HG03159 (cell line): ENCODE measurements at regions not wholly inside any gene's neighbourhood (a gene's known extent, or its start where the extent isn't known, plus 50 kb on each side); places are given as distances from the start of the nearest gene placed in this dataset.
"Not testable (repeated sequence)": the region's sequence is repeated elsewhere in the genome, so short reads cannot be mapped to it uniquely, and the experiment has no call there.

Experiments
- ATAC-seq: cut with Tn5 transposase; IDR thresholded peaks from one replicate; pipeline ENCODE4 v1.9.1; 2021; ENCODE audit warnings: mild to moderate bottlenecking, moderate library complexity; ENCODE audit not compliant: unreplicated experiment

- ATAC-seq = no peak
These were observed 58.0 kb upstream of the AHI1 start for GRCh38 chr6:135555550-135555949.

GRCh38 chr6:135557582-135557981 is 60.0 kb upstream of the AHI1 start:
- ATAC-seq = no peak

- ATAC-seq = not testable (repeated sequence)
These were observed 68.1 kb upstream of the AHI1 start for GRCh38 chr6:135565605-135566004.

- ATAC-seq = no peak
These were observed 69.0 kb upstream of the AHI1 start for GRCh38 chr6:135566311-135567068.

- no peak for ATAC-seq
These were observed 70.0 kb upstream of the AHI1 start for GRCh38 chr6:135567375-135568083.

GRCh38 chr6:135568379-135568778 is 70.8 kb upstream of the AHI1 start:
- ATAC-seq = no peak

- ATAC-seq = no peak
These were observed 74.5 kb upstream of the AHI1 start for GRCh38 chr6:135572051-135572450.

- no peak for ATAC-seq
These were observed 78.1 kb upstream of the AHI1 start for GRCh38 chr6:135575629-135576028.

- no peak for ATAC-seq
These were observed 78.5 kb upstream of the AHI1 start for GRCh38 chr6:135576055-135576454.

GRCh38 chr6:135577059-135577538 is 79.6 kb upstream of the AHI1 start:
- ATAC-seq = peak; percentile 91

- ATAC-seq = no peak
These were observed 81.4 kb upstream of the AHI1 start for GRCh38 chr6:135578976-135579375.

- ATAC-seq = no peak
These were observed 83.7 kb upstream of the AHI1 start for GRCh38 chr6:135581211-135581610.

GRCh38 chr6:135583256-135583761 is 85.8 kb upstream of the AHI1 start:
- ATAC-seq = no peak

GRCh38 chr6:135586388-135586787 is 88.8 kb upstream of the AHI1 start:
- ATAC-seq = no peak

- ATAC-seq = no peak
These were observed 89.3 kb upstream of the AHI1 start for GRCh38 chr6:135586844-135587243.

GRCh38 chr6:135592276-135592675 is 94.7 kb upstream of the AHI1 start:
- ATAC-seq = no peak

GRCh38 chr6:135594000-135594399 is 96.5 kb upstream of the AHI1 start:
- no peak for ATAC-seq

- ATAC-seq = no peak
These were observed 102.7 kb upstream of the AHI1 start for GRCh38 chr6:135600086-135600702.

- ATAC-seq = no peak
These were observed 103.4 kb upstream of the AHI1 start for GRCh38 chr6:135600931-135601330.

GRCh38 chr6:135601857-135602256 is 104.3 kb upstream of the AHI1 start:
- ATAC-seq = no peak

GRCh38 chr6:135603249-135603648 is 105.7 kb upstream of the AHI1 start:
- no peak for ATAC-seq
